Stimulated activated naive CD4-positive, alpha-beta T cell treated with Interleukin-2 at 50 U/mL for 16 hours (primary cell): ENCODE measurements at regions not wholly inside any gene's neighbourhood (a gene's known extent, or its start where the extent isn't known, plus 50 kb on each side); places are given as distances from the start of the nearest gene placed in this dataset.

Experiments used
- DNase-seq: peaks from one replicate; lab custom pipeline; 2025; lab: John Stamatoyannopoulos, UW

- DNase-seq, result no peak
Measured at GRCh38 chr21:39105341-39105765, 77.9 kb downstream of the PSMG1 start.

- DNase-seq, result no peak
Measured at GRCh38 chr21:39104911-39105310, 78.3 kb downstream of the PSMG1 start.

GRCh38 chr21:39103689-39104088 lies 79.6 kb downstream of the PSMG1 start:
- DNase-seq, result no peak

- no peak for DNase-seq
Measured at GRCh38 chr21:39099859-39100258, 83.4 kb downstream of the PSMG1 start.

- DNase-seq, result no peak
Measured at GRCh38 chr21:39098696-39099200, 84.5 kb downstream of the PSMG1 start.

GRCh38 chr21:39097981-39098380 lies 85.3 kb downstream of the PSMG1 start:
- DNase-seq, result no peak

- no peak for DNase-seq
Measured at GRCh38 chr21:39097335-39097861, 85.9 kb downstream of the PSMG1 start.

- no peak for DNase-seq
Measured at GRCh38 chr21:39096754-39097153, 86.5 kb downstream of the PSMG1 start.

GRCh38 chr21:39095681-39096080 lies 87.6 kb downstream of the PSMG1 start:
- DNase-seq, result no peak

- DNase-seq, result no peak
Measured at GRCh38 chr21:39094847-39095579, 88.2 kb downstream of the PSMG1 start.

GRCh38 chr21:39094087-39094780 lies 89.0 kb downstream of the PSMG1 start:
- no peak for DNase-seq

- no peak for DNase-seq
Measured at GRCh38 chr21:39093526-39093925, 89.7 kb downstream of the PSMG1 start.

- no peak for DNase-seq
Measured at GRCh38 chr21:39088831-39089380, 94.3 kb downstream of the PSMG1 start.

GRCh38 chr21:39088031-39088370 lies 95.2 kb downstream of the PSMG1 start:
- no peak for DNase-seq

GRCh38 chr21:39087238-39088030 lies 95.8 kb downstream of the PSMG1 start:
- no peak for DNase-seq

- no peak for DNase-seq
Measured at GRCh38 chr21:39086547-39086946, 96.7 kb downstream of the PSMG1 start.

- DNase-seq, result no peak
Measured at GRCh38 chr21:39085843-39086405, 97.3 kb downstream of the PSMG1 start.

GRCh38 chr21:39084979-39085729 lies 98.1 kb downstream of the PSMG1 start:
- no peak for DNase-seq

GRCh38 chr21:39084073-39084472 lies 99.2 kb downstream of the PSMG1 start:
- no peak for DNase-seq

- no peak for DNase-seq
Measured at GRCh38 chr21:39083377-39084008, 99.8 kb downstream of the PSMG1 start.
